ENCODE measurements at regions not wholly inside any gene's neighbourhood (a gene's known extent, or its start where the extent isn't known, plus 50 kb on each side); places are given as distances from the start of the nearest gene placed in this dataset.
"Not testable (repeated sequence)": the region's sequence is repeated elsewhere in the genome, so short reads cannot be mapped to it uniquely, and the experiment has no call there.

- H3K4me1 ChIP-seq (ENCODE audit: low read length): no peaks in the 10 kb centered on the region
- no peak overlapping the region for H3K27ac ChIP-seq (ENCODE audit: low read length)
- no peak overlapping the region for H3K9ac ChIP-seq (ENCODE audit: low read length)
- no peak overlapping the region for H2AFZ ChIP-seq (ENCODE audit: low read depth, low read length)
- no peaks in the 10 kb centered on the region for H3K36me3 ChIP-seq (replicated peaks; ENCODE audit: low read depth, low read length)
- TF ChIP-seq CTCF (IDR thresholded peaks at IDR 0.05; ENCODE audit: low read depth, low read length) (no peak), EZH2phosphoT487 (IDR thresholded peaks at IDR 0.05; ENCODE audit: low read depth) (no peak)
- no peaks in the 10 kb centered on the region for H3K9me3 ChIP-seq (ENCODE audit: insufficient read depth, low read length)
- no peaks in the 10 kb centered on the region for H3K79me2 ChIP-seq (ENCODE audit: low read length)
- H3K4me3 ChIP-seq (ENCODE audit: low read length): no peak overlapping the region
- no peak overlapping the region for H3K4me2 ChIP-seq (ENCODE audit: low read length)
- no peaks in the 10 kb centered on the region for H4K20me1 ChIP-seq (ENCODE audit: insufficient read depth, low read length)
- no peaks in the 10 kb centered on the region for H3K27me3 ChIP-seq (ENCODE audit: low read depth, low read length)
These were observed 327.7 kb downstream of the TMX3 start for GRCh38 chr18:68387246-68387645.

- not testable (repeated sequence) for H3K79me2 ChIP-seq (ENCODE audit: low read length); H3K9ac ChIP-seq (ENCODE audit: low read length); H3K4me3 ChIP-seq (ENCODE audit: low read length); H3K4me1 ChIP-seq (ENCODE audit: low read length); H3K27ac ChIP-seq (ENCODE audit: low read length); H3K27me3 ChIP-seq (ENCODE audit: low read depth, low read length); H3K9me3 ChIP-seq (ENCODE audit: insufficient read depth, low read length); H4K20me1 ChIP-seq (ENCODE audit: insufficient read depth, low read length); H3K36me3 ChIP-seq (replicated peaks; ENCODE audit: low read depth, low read length); H3K4me2 ChIP-seq (ENCODE audit: low read length); H2AFZ ChIP-seq (ENCODE audit: low read depth, low read length)
These were observed 330.9 kb downstream of the TMX3 start for GRCh38 chr18:68383979-68384378.

- Histone ChIP-seq H3K36me3 (replicated peaks; ENCODE audit: low read depth, low read length) (no peaks in the 10 kb centered on the region), H2AFZ (ENCODE audit: low read depth, low read length) (no peak overlapping the region), H3K4me1 (ENCODE audit: low read length) (no peaks in the 10 kb centered on the region), H3K27me3 (ENCODE audit: low read depth, low read length) (no peaks in the 10 kb centered on the region), H4K20me1 (ENCODE audit: insufficient read depth, low read length) (no peaks in the 10 kb centered on the region), H3K27ac (ENCODE audit: low read length) (no peak overlapping the region), H3K9ac (ENCODE audit: low read length) (no peak overlapping the region), H3K9me3 (ENCODE audit: insufficient read depth, low read length) (no peaks in the 10 kb centered on the region), H3K4me3 (ENCODE audit: low read length) (no peak overlapping the region), H3K79me2 (ENCODE audit: low read length) (no peaks in the 10 kb centered on the region), H3K4me2 (ENCODE audit: low read length) (no peak overlapping the region)
- TF ChIP-seq CTCF (IDR thresholded peaks at IDR 0.05; ENCODE audit: low read depth, low read length): no peak
- no peak for TF ChIP-seq EZH2phosphoT487 (IDR thresholded peaks at IDR 0.05; ENCODE audit: low read depth)
These were observed 338.0 kb downstream of the TMX3 start for GRCh38 chr18:68376926-68377325.

GRCh38 chr18:68362907-68363306 is 352.0 kb downstream of the TMX3 start:
- H3K36me3 ChIP-seq (replicated peaks; ENCODE audit: low read depth, low read length): no peaks in the 10 kb centered on the region

More at GRCh38 chr18:68362907-68363306, 352.0 kb downstream of the TMX3 start:
- no peak overlapping the region for H3K4me3 ChIP-seq (ENCODE audit: low read length)
- TF ChIP-seq EZH2phosphoT487 (IDR thresholded peaks at IDR 0.05; ENCODE audit: low read depth) (no peak), CTCF (IDR thresholded peaks at IDR 0.05; ENCODE audit: low read depth, low read length) (no peak)
- H4K20me1 ChIP-seq (ENCODE audit: insufficient read depth, low read length): no peaks in the 10 kb centered on the region
- no peaks in the 10 kb centered on the region for H3K9me3 ChIP-seq (ENCODE audit: insufficient read depth, low read length)
- H3K27ac ChIP-seq (ENCODE audit: low read length): no peak overlapping the region
- H3K79me2 ChIP-seq (ENCODE audit: low read length): no peaks in the 10 kb centered on the region
- H3K27me3 ChIP-seq (ENCODE audit: low read depth, low read length): no peaks in the 10 kb centered on the region
- no peak overlapping the region; the same call in 1 of the 2 replicates for H2AFZ ChIP-seq (ENCODE audit: low read depth, low read length)
- no peaks in the 10 kb centered on the region for H3K4me1 ChIP-seq (ENCODE audit: low read length)
- no peak overlapping the region for H3K4me2 ChIP-seq (ENCODE audit: low read length)
- no peak overlapping the region for H3K9ac ChIP-seq (ENCODE audit: low read length)

Measured in OCI-LY3 (cell line).